ENCODE measurements at regions not wholly inside any gene's neighbourhood (a gene's known extent, or its start where the extent isn't known, plus 50 kb on each side); places are given as distances from the start of the nearest gene placed in this dataset.

DNA sequence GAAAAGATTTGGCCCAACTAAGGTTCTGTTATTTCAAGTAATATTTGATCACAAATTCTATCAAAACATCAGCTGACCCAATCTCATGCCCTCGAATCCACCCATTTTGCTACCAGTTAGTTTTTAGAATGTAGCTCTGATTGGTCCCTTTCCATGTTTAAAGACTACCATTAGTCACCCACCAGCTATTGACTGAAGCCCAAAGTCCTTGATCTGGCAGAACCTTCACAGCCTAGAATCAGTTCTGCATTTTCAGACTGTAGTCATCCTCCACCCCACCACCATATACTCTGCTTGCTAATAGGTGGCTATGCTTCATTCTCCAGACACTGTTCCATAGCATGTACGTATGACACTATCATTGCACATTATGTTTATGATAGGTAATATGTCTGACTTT, 182.2 kb upstream of the TARS1 start:
- 86 to 94% methylated on average over 2 of the region's 2 CpGs for WGBS, 2 donors
- H3K36me3 ChIP-seq (ENCODE audit: low read depth, missing control alignments) = no peaks in the 10 kb centered on the region
- H3K9me3 ChIP-seq = no peaks in the 10 kb centered on the region
- DNase-seq = no peak
- no peak overlapping the region for H3K4me3 ChIP-seq
- H3K27me3 ChIP-seq = no peaks in the 10 kb centered on the region
- H3K27ac ChIP-seq = no peak overlapping the region
- no peak for TF ChIP-seq POLR2A (IDR thresholded peaks at IDR 0.05)
- TF ChIP-seq, protein P1, sequence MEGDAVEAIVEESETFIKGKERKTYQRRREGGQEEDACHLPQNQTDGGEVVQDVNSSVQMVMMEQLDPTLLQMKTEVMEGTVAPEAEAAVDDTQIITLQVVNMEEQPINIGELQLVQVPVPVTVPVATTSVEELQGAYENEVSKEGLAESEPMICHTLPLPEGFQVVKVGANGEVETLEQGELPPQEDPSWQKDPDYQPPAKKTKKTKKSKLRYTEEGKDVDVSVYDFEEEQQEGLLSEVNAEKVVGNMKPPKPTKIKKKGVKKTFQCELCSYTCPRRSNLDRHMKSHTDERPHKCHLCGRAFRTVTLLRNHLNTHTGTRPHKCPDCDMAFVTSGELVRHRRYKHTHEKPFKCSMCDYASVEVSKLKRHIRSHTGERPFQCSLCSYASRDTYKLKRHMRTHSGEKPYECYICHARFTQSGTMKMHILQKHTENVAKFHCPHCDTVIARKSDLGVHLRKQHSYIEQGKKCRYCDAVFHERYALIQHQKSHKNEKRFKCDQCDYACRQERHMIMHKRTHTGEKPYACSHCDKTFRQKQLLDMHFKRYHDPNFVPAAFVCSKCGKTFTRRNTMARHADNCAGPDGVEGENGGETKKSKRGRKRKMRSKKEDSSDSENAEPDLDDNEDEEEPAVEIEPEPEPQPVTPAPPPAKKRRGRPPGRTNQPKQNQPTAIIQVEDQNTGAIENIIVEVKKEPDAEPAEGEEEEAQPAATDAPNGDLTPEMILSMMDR (IDR thresholded peaks at IDR 0.05) = no peak
- intact Hi-C loops (cut with DNase I; ENCODE audit: low total_unique reads) = no loop called here
- no peaks in the 10 kb centered on the region for H3K4me1 ChIP-seq

DNA sequence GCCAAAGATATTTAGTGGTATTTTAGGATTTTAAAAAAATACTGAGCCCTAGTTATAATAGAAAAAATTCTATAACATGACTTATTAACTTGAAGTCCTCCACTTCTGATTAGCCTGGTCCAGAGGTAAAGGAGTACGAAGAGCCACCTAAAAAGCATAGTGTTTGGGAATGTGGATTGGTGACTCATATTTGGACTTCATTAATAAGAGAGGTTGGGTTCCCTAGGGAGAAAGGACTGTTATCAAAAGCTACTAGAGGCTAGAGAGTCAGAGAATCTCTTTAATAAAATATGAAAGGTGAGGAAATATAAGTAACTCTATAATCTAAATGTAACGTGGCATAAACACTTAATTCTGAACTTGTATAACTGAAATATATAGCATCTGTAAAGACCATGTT, 180.7 kb upstream of the TARS1 start:
- 97 to 98% methylated on average over 2 of the region's 2 CpGs for WGBS, 2 donors
- Histone ChIP-seq H3K4me1 (no peaks in the 10 kb centered on the region), H3K9me3 (no peaks in the 10 kb centered on the region), H3K36me3 (ENCODE audit: low read depth, missing control alignments) (no peaks in the 10 kb centered on the region), H3K27me3 (no peaks in the 10 kb centered on the region), H3K4me3 (no peak overlapping the region), H3K27ac (no peak overlapping the region)
- TF ChIP-seq, protein P1 (IDR thresholded peaks at IDR 0.05) = no peak
- no peak for TF ChIP-seq POLR2A (IDR thresholded peaks at IDR 0.05)
- DNase-seq = no peak
- intact Hi-C loops (cut with DNase I; ENCODE audit: low total_unique reads) = no loop called here

DNA sequence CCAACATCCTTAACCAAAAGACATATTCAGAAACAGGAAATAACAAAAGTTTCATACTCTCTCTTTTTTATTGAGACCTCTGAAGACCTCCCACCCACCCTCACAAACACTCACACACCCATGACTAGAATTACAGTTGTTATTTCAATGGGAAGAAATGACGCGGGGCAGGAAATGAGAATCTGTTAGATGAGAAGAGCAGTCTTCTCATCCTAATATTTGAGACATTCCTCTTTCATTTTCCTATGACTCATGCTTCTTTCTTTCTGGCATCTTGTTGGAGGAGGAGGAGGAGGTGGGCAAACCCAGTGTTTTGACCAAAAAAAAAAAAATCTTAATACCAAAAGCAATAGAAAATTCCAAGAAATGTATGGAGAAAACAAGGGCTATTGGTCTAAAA, 179.5 kb upstream of the TARS1 start:
- Histone ChIP-seq H3K36me3 (ENCODE audit: low read depth, missing control alignments) (no peaks in the 10 kb centered on the region), H3K4me3 (no peak overlapping the region), H3K27ac (no peak overlapping the region), H3K27me3 (no peaks in the 10 kb centered on the region), H3K9me3 (no peaks in the 10 kb centered on the region), H3K4me1 (no peaks in the 10 kb centered on the region)
- 89 to 90% methylated on average over 2 of the region's 2 CpGs for WGBS, 2 donors
- DNase-seq = no peak
- TF ChIP-seq, protein P1 (IDR thresholded peaks at IDR 0.05) = no peak
- no peak for TF ChIP-seq POLR2A (IDR thresholded peaks at IDR 0.05)
- intact Hi-C loops (cut with DNase I; ENCODE audit: low total_unique reads) = no loop called here

DNA sequence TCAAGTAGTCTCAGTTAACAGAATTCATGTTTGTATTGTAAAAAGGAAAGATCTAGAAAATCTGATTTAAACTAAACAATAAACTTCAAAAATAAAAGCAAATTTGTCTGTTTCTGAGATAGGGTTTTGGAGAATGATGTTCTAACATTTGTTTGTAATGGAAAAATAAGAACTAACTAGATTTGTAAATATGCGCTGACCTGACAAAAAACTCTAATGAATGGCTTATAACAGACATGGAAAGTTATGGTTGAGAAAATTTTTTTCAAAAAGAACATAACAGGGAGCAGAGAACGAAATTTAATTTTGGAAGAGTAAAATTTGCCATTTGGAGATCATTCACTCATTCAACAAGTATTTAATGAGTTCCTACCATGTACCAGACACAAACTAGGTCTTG, 179.0 kb upstream of the TARS1 start:
- Histone ChIP-seq H3K4me1 (no peaks in the 10 kb centered on the region), H3K27ac (no peak overlapping the region), H3K4me3 (no peak overlapping the region), H3K9me3 (no peaks in the 10 kb centered on the region), H3K36me3 (ENCODE audit: low read depth, missing control alignments) (no peaks in the 10 kb centered on the region), H3K27me3 (no peaks in the 10 kb centered on the region)
- intact Hi-C loops (cut with DNase I; ENCODE audit: low total_unique reads) = no loop called here
- WGBS, 2 donors = 91 to 98% methylated on average over 2 of the region's 2 CpGs
- TF ChIP-seq POLR2A (IDR thresholded peaks at IDR 0.05) = no peak
- TF ChIP-seq, protein P1 (IDR thresholded peaks at IDR 0.05) = no peak
- DNase-seq = no peak

DNA sequence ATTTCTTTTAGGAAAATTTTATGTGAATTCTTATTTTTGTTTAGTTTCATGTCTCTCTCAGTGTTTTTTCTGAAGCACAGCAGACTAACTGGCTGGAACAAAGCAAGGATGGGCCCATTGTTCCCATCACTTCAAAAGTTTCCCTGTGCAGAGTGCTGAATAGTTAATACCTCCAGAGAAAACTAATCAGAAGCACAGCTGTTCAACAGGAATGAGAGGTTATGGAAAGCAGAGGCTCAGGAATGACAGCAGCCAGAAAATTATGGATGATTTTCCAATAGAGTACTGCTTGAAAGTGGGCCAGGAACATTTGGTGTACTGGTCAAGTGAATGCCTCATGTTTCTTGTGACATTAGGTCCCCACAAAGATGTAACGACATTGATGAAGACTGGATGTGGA, 173.0 kb upstream of the TARS1 start:
- TF ChIP-seq, protein P1 (IDR thresholded peaks at IDR 0.05) = no peak
- no peak for TF ChIP-seq POLR2A (IDR thresholded peaks at IDR 0.05)
- no peaks in the 10 kb centered on the region for H3K27me3 ChIP-seq
- no peaks in the 10 kb centered on the region for H3K9me3 ChIP-seq
- no peaks in the 10 kb centered on the region for H3K4me1 ChIP-seq
- no peak for DNase-seq
- WGBS, 2 donors = 82 to 88% methylated on average over 1 of the region's 1 CpG
- intact Hi-C loops (cut with DNase I; ENCODE audit: low total_unique reads) = no loop called here
- no peak overlapping the region for H3K4me3 ChIP-seq
- H3K36me3 ChIP-seq (ENCODE audit: low read depth, missing control alignments) = no peaks in the 10 kb centered on the region
- H3K27ac ChIP-seq = no peak overlapping the region
